Gastroesophageal sphincter (tissue), 4 donors: ENCODE measurements at regions not wholly inside any gene's neighbourhood (a gene's known extent, or its start where the extent isn't known, plus 50 kb on each side); places are given as distances from the start of the nearest gene placed in this dataset.

ENCODE experiments used
- ATAC-seq: fragments of 150-250 bp; one replicate; pipeline ENCODE4 v1.9.1; 2016; ENCODE audit warnings: mild to moderate bottlenecking, moderate library complexity
- H3K27ac ChIP-seq, 4 donors: fragments of 200-600 bp; sonication (generic) in 3 of 4; 1 replicate in 3 of 4; 2 replicates in 1 of 4; pipeline ENCODE4 v1.5.1; 2016 to 2019
- H3K27me3 ChIP-seq: fragments of 200-600 bp; sonication (generic); one replicate; pipeline ENCODE4 v1.5.1; 2019
- H3K36me3 ChIP-seq, 2 donors: fragments of 200-600 bp; sonication (generic); one replicate each; pipeline ENCODE4 v1.5.1; 2019; ENCODE audit warnings: control low read depth in 1 of 2
- H3K4me1 ChIP-seq, 3 donors: fragments of 200-600 bp; sonication (generic); 1 replicate in 2 of 3; 2 replicates in 1 of 3; pipeline ENCODE4 v1.5.1; 2016 to 2019; ENCODE audit warnings: control low read depth in 2 of 3
- H3K4me3 ChIP-seq, 2 donors: fragments of 200-600 bp; sonication (generic); one replicate each; pipeline ENCODE4 v1.5.1; 2019; ENCODE audit warnings: mild to moderate bottlenecking in 1 of 2, moderate library complexity in 1 of 2
- H3K9me3 ChIP-seq, 3 donors: fragments of 200-600 bp; sonication (generic); one replicate each; pipeline ENCODE4 v1.5.1; 2017 to 2019; ENCODE audit warnings: control low read depth in 2 of 3
- CTCF ChIP-seq, 4 experiments: fragments of 200-600 bp in 2 of 4; fragments of 450-650 bp in 2 of 4; sonication (generic) in 1 of 4; IDR thresholded peaks; one replicate each; pipeline ENCODE4 v1.5.1; 2017 to 2019; ENCODE audit warnings: antibody characterized with exemption in 4 of 4, mild to moderate bottlenecking in 2 of 4, moderate library complexity in 2 of 4
- EP300 ChIP-seq: sonication (generic); formaldehyde crosslinking; IDR thresholded peaks from one replicate; pipeline ENCODE4 v1.6.1; 2017; ENCODE audit warnings: antibody characterized with exemption, mild to moderate bottlenecking
- POLR2A ChIP-seq, 2 donors: fragments of 450-650 bp; IDR thresholded peaks; one replicate each; pipeline ENCODE4 v1.6.1; 2017; ENCODE audit warnings: antibody characterized with exemption in 2 of 2, mild to moderate bottlenecking in 2 of 2, moderate library complexity in 1 of 2
- POLR2AphosphoS5 ChIP-seq: sonication (generic); formaldehyde crosslinking; IDR thresholded peaks from one replicate; pipeline ENCODE4 v1.6.1; 2017; ENCODE audit warnings: antibody characterized with exemption
- WGBS, 2 donors: methylation state at CpG; one replicate each; pipeline ENCODE4 v1.1.5; 2018; ENCODE audit warnings: low coverage in 1 of 2; 5-methylcytosine and 5-hydroxymethylcytosine counted together

DNA sequence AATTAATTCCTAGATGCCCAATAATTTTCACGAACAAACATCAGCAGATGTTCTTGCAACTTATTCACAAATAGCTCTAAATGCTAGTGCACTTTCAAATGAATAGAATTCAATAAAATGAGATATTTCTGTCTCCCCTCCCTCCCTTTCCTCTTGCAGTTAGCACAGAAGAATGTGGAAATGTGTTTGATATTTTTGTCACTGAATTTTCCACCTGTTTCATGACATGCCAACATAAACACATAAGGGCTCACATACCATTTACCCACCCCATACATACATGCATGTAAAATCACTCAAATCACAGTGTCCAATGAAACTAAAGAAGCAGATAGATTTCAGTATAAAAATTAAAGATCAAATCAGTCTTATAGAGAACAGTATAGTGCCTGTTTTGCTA is 746.9 kb upstream of the MARCKS start:
- TF ChIP-seq EP300 (no peak), POLR2AphosphoS5 (no peak), POLR2A (IDR thresholded peaks at IDR 0.05) (no peak), CTCF (IDR thresholded peaks at IDR 0.05) (no peak)
- Histone ChIP-seq H3K27ac (no peak overlapping the region), H3K4me1 (no peaks in the 10 kb centered on the region), H3K27me3 (no peaks in the 10 kb centered on the region), H3K4me3 (no peak overlapping the region), H3K9me3 (no peaks in the 10 kb centered on the region), H3K36me3 (no peaks in the 10 kb centered on the region)
- WGBS, 2 donors, result 71 to 79% methylated on average over 1 of the region's 1 CpG
- no peak for ATAC-seq

- H3K27ac ChIP-seq, result no peak overlapping the region
- H3K4me3 ChIP-seq, result no peak overlapping the region
- WGBS, 2 donors, result 97 to 100% methylated on average over 2 of the region's 2 CpGs
- no peak for ATAC-seq
- no peaks in the 10 kb centered on the region for H3K36me3 ChIP-seq
- TF ChIP-seq POLR2A (IDR thresholded peaks at IDR 0.05) (no peak), CTCF (IDR thresholded peaks at IDR 0.05) (no peak), POLR2AphosphoS5 (no peak), EP300 (no peak)
- H3K4me1 ChIP-seq, result no peaks in the 10 kb centered on the region
- peaks cover 0 to under 1% (median 0%) of the 10 kb centered on the region in 3 donors for H3K9me3 ChIP-seq
- no peaks in the 10 kb centered on the region for H3K27me3 ChIP-seq
Observed at GRCh38 chr6:113111550-113111949, 745.6 kb upstream of the MARCKS start.

- Histone ChIP-seq H3K9me3 (peaks cover 0 to 5% (median 0%) of the 10 kb centered on the region in 3 donors), H3K27ac (no peak overlapping the region), H3K4me1 (no peaks in the 10 kb centered on the region), H3K36me3 (no peaks in the 10 kb centered on the region), H3K27me3 (no peaks in the 10 kb centered on the region), H3K4me3 (no peak overlapping the region)
- TF ChIP-seq POLR2A (IDR thresholded peaks at IDR 0.05), result no peak
- no peak for TF ChIP-seq CTCF (IDR thresholded peaks at IDR 0.05)
- no peak for TF ChIP-seq EP300
- TF ChIP-seq POLR2AphosphoS5, result no peak
- no peak for ATAC-seq
- WGBS, 2 donors, result 27 to 50% methylated on average over 2 of the region's 2 CpGs
Observed at GRCh38 chr6:113112086-113112485, 745.1 kb upstream of the MARCKS start.

DNA sequence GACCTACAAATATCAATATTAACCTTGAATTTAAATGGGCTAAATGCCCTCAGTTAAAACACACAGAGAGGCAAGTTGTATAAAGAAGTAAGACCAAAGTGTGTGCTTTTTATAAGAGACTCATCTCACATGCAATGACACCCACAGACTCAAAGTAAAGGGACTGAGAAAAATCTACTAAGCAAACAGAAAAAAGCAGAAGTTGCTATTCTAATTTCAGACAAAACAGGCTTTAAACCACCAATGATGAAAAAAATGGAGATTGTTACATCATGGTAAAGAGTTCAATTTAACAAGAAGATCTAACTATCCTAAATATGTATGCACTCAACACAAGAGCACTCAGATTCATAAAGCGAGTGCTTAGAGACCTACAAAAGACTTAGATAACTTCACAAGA is 741.9 kb upstream of the MARCKS start:
- TF ChIP-seq POLR2A (IDR thresholded peaks at IDR 0.05), result no peak
- no peak for TF ChIP-seq CTCF (IDR thresholded peaks at IDR 0.05)
- no peak for TF ChIP-seq EP300
- no peak for ATAC-seq
- Histone ChIP-seq H3K4me3 (no peak overlapping the region), H3K27me3 (no peaks in the 10 kb centered on the region), H3K27ac (no peak overlapping the region), H3K4me1 (no peaks in the 10 kb centered on the region), H3K9me3 (peaks cover 0 to 11% (median 0%) of the 10 kb centered on the region in 3 donors), H3K36me3 (no peaks in the 10 kb centered on the region)
- WGBS, 2 donors, result 92 to 100% methylated on average over 1 of the region's 1 CpG

- Histone ChIP-seq H3K36me3 (no peaks in the 10 kb centered on the region), H3K27ac (no peak overlapping the region), H3K27me3 (no peaks in the 10 kb centered on the region), H3K4me3 (no peak overlapping the region), H3K9me3 (peaks cover 0 to 11% (median 0%) of the 10 kb centered on the region in 3 donors), H3K4me1 (peaks cover 0 to 6% (median 0%) of the 10 kb centered on the region in 3 donors)
- TF ChIP-seq EP300 (no peak), POLR2A (IDR thresholded peaks at IDR 0.05) (no peak), CTCF (IDR thresholded peaks at IDR 0.05) (no peak), POLR2AphosphoS5 (no peak)
- no peak for ATAC-seq
- 75 to 92% methylated on average over 2 of the region's 2 CpGs for WGBS, 2 donors
Observed at GRCh38 chr6:113120224-113120581, 736.9 kb upstream of the MARCKS start.
